Prostate gland (tissue), 2 donors: ENCODE measurements at regions not wholly inside any gene's neighbourhood (a gene's known extent, or its start where the extent isn't known, plus 50 kb on each side); places are given as distances from the start of the nearest gene placed in this dataset.
A peak's percentile ranks its signal among the peaks of the same experiment; 100 is the strongest.

Experiments used
- DNase-seq: peaks from one replicate; pipeline ENCODE4 v3.0.0-alpha.2; 2019; ENCODE audit warnings: low spot score
- H3K27ac ChIP-seq, 2 donors: fragments of 200-600 bp; sonication (generic); 2 replicates each; pipeline ENCODE4 v1.5.1; 2017 to 2019
- H3K27me3 ChIP-seq: fragments of 200-600 bp; sonication (generic); replicated peaks from 2 replicates; pipeline ENCODE4 v1.5.1; 2019; ENCODE audit not compliant: insufficient read depth
- H3K36me3 ChIP-seq, 2 donors: fragments of 200-600 bp; sonication (generic); 1 replicate in 1 of 2; 2 replicates in 1 of 2; pipeline versions ENCODE4 v1.5.1 to v1.8.1; 2017 to 2019
- H3K4me1 ChIP-seq: fragments of 200-600 bp; sonication (generic); replicated peaks from 2 replicates; pipeline ENCODE4 v1.5.1; 2019
- H3K4me3 ChIP-seq, 2 donors: fragments of 200-600 bp; sonication (generic); 2 replicates each; pipeline ENCODE4 v1.5.1; 2017 to 2019
- H3K9me3 ChIP-seq: fragments of 200-600 bp; sonication (generic); 2 replicates; pipeline ENCODE4 v1.5.1; 2017
- POLR2A ChIP-seq: fragments of 450-650 bp; IDR thresholded peaks from one replicate; pipeline ENCODE4 v1.6.1; 2016; ENCODE audit warnings: antibody characterized with exemption, mild to moderate bottlenecking
- POLR2AphosphoS5 ChIP-seq: sonication (generic); formaldehyde crosslinking; IDR thresholded peaks from one replicate; pipeline ENCODE4 v1.6.1; 2017; ENCODE audit warnings: antibody characterized with exemption
- WGBS: methylation state at CpG from one replicate; pipeline ENCODE4 v1.1.5; 2018; 5-methylcytosine and 5-hydroxymethylcytosine counted together
- intact Hi-C: fragments of 100-400 bp; cut with DNase I; formaldehyde crosslinking; loops from one replicate; pipeline ENCODE4 v1.14.2; 2022
- TF ChIP-seq, protein P1 (sequence below), 4 experiments: fragments of 200-600 bp in 2 of 4; fragments of 450-650 bp in 2 of 4; sonication (generic) in 2 of 4; IDR thresholded peaks; 1 replicate in 3 of 4; 2 replicates in 1 of 4; pipeline ENCODE4 v1.5.1; 2016 to 2019; ENCODE audit warnings: antibody characterized with exemption in 4 of 4, mild to moderate bottlenecking in 2 of 4, moderate library complexity in 2 of 4

DNA sequence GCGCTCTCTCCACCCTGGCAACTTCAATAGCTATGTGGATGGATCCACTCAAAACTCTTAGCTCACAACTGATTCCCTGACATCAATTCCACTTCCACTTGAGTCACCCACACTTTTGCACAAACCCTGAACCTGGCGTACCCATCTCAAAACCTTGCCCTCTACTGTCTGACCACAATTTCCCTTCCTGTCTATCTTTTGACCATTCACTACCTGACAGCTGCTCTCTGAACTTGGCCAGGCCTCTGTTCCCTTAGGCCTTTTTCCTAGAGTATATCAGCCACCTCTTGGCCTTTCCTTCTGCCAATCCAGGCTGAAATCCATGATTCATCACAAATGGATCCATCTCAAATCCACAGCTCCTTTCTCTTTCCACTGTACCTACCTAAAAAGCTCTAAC, 106.0 kb downstream of the RPL27A start:
- WGBS: 89% methylated on average over 2 of the region's 2 CpGs
- intact Hi-C loops: no loop called here
- H3K4me3 ChIP-seq: no peak overlapping the region
- no peak overlapping the region for H3K27ac ChIP-seq
- H3K9me3 ChIP-seq: no peaks in the 10 kb centered on the region
- TF ChIP-seq POLR2AphosphoS5: no peak
- TF ChIP-seq, protein P1, sequence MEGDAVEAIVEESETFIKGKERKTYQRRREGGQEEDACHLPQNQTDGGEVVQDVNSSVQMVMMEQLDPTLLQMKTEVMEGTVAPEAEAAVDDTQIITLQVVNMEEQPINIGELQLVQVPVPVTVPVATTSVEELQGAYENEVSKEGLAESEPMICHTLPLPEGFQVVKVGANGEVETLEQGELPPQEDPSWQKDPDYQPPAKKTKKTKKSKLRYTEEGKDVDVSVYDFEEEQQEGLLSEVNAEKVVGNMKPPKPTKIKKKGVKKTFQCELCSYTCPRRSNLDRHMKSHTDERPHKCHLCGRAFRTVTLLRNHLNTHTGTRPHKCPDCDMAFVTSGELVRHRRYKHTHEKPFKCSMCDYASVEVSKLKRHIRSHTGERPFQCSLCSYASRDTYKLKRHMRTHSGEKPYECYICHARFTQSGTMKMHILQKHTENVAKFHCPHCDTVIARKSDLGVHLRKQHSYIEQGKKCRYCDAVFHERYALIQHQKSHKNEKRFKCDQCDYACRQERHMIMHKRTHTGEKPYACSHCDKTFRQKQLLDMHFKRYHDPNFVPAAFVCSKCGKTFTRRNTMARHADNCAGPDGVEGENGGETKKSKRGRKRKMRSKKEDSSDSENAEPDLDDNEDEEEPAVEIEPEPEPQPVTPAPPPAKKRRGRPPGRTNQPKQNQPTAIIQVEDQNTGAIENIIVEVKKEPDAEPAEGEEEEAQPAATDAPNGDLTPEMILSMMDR (IDR thresholded peaks at IDR 0.05): no peak
- no peaks in the 10 kb centered on the region for H3K36me3 ChIP-seq
- H3K27me3 ChIP-seq: no peaks in the 10 kb centered on the region
- no peaks in the 10 kb centered on the region for H3K4me1 ChIP-seq
- no peak for DNase-seq

DNA sequence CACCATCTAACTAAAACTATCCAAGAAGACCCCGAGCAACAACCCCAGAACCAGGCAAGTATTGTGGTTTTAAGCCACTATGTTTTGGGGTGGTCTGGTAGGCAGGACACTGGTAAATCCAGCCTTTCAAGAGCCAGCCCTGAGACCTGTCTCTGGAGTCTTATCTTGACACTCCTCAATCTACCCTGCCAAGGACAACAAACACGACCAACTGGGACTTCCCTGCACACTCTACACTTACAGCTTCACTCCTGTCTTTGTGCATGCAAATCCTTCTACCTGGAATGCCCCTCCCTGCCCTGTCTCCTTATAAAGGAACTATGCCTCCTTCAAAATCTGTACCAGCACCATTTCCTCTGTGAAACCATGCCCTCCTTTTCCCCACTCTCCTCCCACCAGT, 107.3 kb downstream of the RPL27A start:
- no peak for DNase-seq
- 51% methylated on average over 2 of the region's 2 CpGs for WGBS
- H3K4me3 ChIP-seq: no peak overlapping the region
- TF ChIP-seq, protein P1 (IDR thresholded peaks at IDR 0.05): no peak
- TF ChIP-seq POLR2A (no peak), POLR2AphosphoS5 (no peak)
- intact Hi-C loops: no loop called here
- no peaks in the 10 kb centered on the region for H3K4me1 ChIP-seq
- peak overlapping the region in 1 of 2 donors; percentile 20 for H3K27ac ChIP-seq
- H3K36me3 ChIP-seq: no peaks in the 10 kb centered on the region
- H3K9me3 ChIP-seq: no peaks in the 10 kb centered on the region
- H3K27me3 ChIP-seq: no peaks in the 10 kb centered on the region

DNA sequence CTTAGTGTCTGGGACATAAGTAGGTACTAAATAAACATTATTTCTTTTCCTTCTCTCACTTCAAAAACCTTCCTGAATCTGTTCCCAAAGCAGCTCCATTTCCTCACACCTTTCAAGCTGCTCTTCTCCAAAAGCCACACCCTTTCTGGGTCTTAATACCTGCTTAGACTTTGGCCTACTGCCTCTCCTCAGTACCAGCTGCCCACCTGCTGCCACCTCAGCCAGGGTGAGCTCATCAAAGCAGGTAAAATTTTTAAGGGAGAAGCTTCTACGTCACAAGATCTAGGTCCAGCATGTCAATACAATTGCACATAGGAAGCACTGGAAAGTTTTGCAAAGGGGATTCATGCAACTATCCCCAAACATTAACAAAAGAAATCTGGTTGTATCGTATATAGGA, 108.4 kb downstream of the RPL27A start:
- no peak for DNase-seq
- H3K9me3 ChIP-seq: no peaks in the 10 kb centered on the region
- H3K4me1 ChIP-seq: no peaks in the 10 kb centered on the region
- H3K36me3 ChIP-seq: no peaks in the 10 kb centered on the region
- TF ChIP-seq POLR2A: no peak
- no peak for TF ChIP-seq POLR2AphosphoS5
- TF ChIP-seq, protein P1 (IDR thresholded peaks at IDR 0.05): no peak
- H3K27me3 ChIP-seq: no peaks in the 10 kb centered on the region
- 72% methylated on average over 2 of the region's 2 CpGs for WGBS
- intact Hi-C loops: no loop called here
- no peak overlapping the region for H3K4me3 ChIP-seq
- H3K27ac ChIP-seq: no peak overlapping the region

DNA sequence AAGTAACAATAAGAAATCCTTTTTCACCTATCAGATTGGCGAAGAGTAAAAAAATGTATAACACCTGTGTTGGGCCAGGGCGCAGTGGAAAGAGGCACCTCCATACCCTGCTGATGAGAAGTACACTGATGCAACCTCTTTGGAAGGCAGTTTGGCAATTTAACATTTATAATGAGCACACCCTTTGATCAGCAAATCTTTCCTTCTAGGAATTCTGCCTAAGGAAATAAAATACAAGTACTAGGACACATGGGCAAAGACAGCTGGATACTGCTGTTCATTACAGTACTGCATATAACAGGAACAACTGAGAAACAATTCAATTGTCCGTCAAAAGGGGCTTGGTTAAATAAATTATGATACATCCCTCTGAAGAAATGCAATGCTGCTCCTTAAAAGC, 110.1 kb downstream of the RPL27A start:
- Histone ChIP-seq H3K36me3 (no peaks in the 10 kb centered on the region), H3K27me3 (no peaks in the 10 kb centered on the region), H3K27ac (no peak overlapping the region), H3K9me3 (no peaks in the 10 kb centered on the region), H3K4me1 (no peaks in the 10 kb centered on the region), H3K4me3 (no peak overlapping the region)
- intact Hi-C loops: no loop called here
- WGBS: 60% methylated on average over 3 of the region's 3 CpGs
- TF ChIP-seq POLR2AphosphoS5 (no peak), POLR2A (no peak)
- TF ChIP-seq, protein P1 (IDR thresholded peaks at IDR 0.05): no peak
- DNase-seq: no peak

DNA sequence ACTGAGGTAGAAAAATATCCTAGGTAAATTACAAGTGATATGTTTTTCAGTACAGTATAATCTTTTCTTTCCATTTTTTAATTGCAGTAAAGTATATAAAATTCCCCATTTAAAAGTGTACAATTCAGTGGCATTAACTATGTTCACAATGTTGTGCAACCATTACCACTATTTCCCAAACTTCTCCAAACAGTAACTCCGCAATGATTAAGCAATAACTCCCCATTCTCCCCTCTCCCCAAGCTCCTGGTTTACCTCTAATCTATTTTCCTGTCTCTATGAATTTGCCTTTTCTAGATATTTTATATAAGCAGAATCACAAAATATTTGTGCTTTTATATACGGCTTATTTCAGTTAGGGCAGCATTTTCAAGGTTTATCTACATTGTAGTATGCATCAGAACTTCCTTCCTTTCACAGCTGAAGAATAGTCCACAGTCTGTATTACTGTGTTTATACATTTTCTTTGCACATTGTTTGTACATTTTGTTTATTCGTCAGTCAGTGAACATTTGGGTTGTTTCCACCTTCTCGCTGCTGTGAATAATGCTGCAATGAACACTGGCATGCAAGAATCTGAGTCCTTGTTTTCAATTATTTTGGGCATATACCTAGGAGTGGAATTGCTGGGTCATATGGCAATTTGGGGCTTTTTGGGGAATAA, 110.7 kb downstream of the RPL27A start:
- TF ChIP-seq, protein P1 (IDR thresholded peaks at IDR 0.05): no peak
- no peak for TF ChIP-seq POLR2A
- no peak for TF ChIP-seq POLR2AphosphoS5
- Histone ChIP-seq H3K4me3 (no peak overlapping the region), H3K27ac (no peak overlapping the region), H3K27me3 (no peaks in the 10 kb centered on the region), H3K36me3 (no peaks in the 10 kb centered on the region), H3K9me3 (no peaks in the 10 kb centered on the region), H3K4me1 (no peaks in the 10 kb centered on the region)
- intact Hi-C loops: no loop called here
- 78% methylated on average over 4 of the region's 4 CpGs for WGBS
- DNase-seq: no peak
